ENCODE measurements at regions not wholly inside any gene's neighbourhood (a gene's known extent, or its start where the extent isn't known, plus 50 kb on each side); places are given as distances from the start of the nearest gene placed in this dataset.
"Not testable (repeated sequence)": the region's sequence is repeated elsewhere in the genome, so short reads cannot be mapped to it uniquely, and the experiment has no call there.

DNA sequence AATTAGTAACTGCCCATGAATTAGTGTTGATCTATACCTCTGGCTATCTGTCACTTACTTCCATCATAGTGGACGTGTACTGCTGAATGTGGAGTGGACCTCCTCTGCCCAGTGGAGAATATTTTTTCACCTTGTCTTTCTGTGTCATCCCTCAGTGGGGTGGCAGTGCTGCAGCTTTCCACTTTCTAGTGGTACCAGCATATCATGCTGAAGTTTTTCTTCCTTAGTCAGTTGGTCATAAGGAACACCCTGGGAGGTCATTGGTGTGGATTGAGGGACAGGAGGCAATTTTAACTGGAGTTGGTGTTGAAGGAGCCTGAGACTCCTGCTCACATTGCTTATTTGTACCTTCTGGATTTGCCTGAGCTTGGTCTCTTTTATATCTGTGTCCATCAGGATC, 151.7 kb upstream of the ANKH start:
- no peak for DNase-seq (ENCODE audit: low spot score)

DNA sequence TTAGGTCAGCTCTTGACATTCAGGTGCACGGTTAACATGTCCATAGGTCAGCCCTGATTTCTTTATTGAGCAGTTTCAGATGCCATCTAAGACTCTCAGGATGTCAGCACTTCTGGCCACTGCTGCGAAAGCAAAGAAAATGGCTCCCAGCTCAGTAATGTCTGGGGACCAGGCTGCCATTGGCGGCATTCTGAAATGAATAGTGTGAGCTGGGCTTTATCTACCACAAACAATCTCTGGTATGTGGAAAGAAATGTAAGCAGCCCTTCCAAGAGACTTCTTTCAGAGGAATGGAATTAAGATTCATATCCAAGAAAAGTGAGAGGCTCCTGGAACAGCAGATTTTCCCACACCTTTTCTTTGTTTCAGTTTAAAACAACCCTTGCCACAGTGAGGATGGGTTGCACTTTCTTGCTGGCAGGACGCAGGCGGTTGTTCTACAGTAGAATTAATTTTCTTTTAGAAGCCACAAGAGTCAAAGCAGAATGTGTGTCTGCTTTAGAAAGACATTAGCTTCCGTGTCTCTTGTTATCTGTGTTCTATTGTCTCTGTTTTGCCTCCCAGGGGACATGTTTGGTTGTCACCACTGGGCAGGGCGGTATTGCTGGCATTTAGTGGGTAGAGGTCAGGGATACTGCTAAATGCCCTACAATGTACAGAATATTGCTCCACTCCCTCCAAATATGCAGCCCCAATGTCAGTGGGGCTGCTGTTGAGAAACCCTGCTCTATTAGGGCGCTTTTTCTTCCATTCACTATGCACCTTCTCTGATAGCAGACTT, 149.9 kb upstream of the ANKH start:
- DNase-seq (ENCODE audit: low spot score) = peak; percentile 58

DNA sequence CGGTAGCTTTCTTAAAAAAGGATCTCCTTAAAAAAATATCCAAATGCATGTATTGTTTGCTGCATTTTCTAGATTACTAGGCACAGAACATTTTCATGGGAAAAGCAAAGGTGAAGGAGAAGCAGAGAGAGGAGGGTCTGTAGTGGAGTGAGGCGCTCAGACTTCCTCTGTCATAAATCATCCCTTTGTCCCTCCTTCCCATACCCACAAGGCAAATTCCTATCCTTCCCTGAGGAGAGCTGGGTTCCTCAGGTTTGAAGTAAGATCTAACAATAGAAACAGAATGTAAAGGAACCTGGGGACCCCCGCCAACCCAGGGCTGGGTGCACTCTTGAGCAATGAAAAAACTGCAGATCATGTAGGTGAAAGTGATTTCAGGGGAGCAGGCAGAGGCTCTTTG, 149.2 kb upstream of the ANKH start:
- no peak for DNase-seq (ENCODE audit: low spot score)

DNA sequence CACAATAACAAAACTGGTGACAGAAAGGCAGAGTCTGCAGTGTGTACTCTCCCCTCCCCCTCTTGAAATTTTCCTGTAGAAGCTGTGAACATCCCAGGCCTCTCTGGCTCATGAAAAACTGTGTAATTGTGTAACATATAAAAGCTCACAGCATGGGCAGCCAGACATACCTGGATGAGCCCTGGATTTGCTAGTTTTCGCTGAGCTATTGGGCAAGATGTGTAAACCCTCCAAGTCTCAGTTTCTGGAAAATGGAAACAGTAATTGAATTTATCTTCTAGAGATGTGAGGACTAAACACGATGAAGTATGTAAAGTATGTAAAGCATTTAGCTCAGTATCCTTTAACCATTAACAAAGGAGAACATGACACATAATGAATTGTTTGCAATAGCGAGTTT, 143.2 kb upstream of the ANKH start:
- DNase-seq (ENCODE audit: low spot score) = peak; percentile 79

DNA sequence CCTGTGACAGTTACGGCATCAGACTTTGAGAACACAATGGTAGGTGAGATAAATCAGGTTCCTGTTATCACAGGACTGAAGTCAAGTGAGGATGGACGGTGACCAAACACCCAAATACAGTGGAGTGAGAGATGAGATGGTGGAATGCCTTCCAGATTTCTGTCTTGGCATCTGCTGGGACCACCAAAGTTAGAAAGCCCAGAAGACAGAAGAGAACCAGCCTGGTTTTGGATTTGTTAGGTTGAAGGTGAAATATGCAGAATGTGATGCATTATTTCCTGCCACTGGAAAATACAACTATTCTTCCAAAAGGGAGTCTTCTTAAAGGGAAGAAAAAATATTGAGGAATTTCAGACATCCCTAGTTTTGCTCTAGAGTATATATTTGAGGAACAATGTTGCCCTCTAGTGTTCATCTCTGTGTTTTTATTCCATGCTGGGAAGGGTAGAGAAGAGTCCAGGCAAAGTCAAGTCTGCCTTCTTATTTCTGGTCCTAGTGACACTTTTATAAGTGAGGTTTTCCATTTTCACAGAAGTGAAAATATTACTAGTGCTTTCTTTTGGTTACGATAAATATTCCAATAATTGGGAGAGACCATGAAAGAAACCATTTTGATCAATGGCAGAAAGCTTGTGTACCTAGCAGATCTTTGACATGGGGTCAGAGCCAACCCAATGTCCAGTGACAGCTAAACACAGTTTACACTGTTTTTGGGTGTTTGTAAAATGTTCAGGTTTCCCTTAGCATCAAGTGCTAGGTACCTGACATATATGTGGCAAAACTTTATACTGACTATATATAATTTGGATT, 142.3 kb upstream of the ANKH start:
- peak; percentile 83 for DNase-seq (ENCODE audit: low spot score)

DNA sequence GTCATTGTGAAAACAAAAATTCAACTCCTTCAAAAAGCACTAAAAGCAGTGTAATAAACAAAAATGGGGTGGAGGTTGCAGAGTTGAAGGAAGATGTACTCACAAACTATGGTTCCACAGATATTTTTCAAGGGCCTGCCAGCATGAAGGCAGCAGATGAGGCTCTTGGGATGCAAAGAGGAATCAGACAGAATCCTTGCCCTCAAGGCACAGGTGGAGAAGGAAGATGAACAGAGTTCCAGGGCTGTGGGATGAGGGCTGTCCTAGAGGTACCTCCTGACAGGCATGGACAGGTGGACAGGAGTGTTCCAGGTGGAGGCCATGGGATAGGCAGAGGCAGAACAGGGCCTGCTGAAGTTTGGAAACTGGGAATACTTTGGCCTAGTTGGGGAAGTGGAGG, 140.5 kb upstream of the ANKH start:
- no peak for DNase-seq (ENCODE audit: low spot score)

DNA sequence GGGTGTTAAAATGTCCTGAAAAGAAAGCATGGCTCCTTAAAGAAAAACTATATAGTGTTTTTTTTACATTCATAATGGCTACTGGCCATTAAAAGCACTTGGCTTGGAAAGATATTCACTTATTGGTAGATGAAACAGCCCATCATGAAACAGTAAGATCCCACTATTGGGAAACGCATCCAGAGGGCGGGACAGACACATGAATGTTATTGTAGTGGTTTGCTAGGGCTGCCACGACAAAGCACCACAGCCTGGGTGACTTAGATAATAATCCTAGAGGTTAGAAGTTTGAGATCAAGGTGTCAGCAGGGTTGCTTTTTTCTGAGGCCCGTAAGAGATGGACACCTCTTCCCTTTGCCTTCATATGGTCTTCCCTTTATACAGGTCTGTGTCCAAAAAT, 139.4 kb upstream of the ANKH start:
- no peak for DNase-seq (ENCODE audit: low spot score)

DNA sequence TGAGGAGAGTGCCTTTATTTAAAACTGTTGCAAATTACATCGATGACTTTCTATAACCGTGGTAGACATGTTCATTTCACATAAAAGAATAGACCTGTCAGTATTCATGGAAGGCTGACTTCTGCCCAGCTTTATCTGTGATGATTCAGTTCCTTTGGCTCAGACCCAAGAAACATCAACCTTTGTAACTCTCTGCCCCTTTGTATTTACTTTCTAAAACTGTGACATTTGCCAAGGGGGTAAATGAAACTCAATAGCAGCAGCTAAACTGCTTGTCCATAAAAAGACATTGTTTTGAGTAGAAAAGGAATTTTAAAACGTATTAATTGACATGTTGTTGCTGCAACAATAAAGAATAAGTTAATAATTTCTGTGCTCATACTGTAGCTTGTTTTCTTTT, 137.8 kb upstream of the ANKH start:
- peak; percentile 73 for DNase-seq (ENCODE audit: low spot score)

DNA sequence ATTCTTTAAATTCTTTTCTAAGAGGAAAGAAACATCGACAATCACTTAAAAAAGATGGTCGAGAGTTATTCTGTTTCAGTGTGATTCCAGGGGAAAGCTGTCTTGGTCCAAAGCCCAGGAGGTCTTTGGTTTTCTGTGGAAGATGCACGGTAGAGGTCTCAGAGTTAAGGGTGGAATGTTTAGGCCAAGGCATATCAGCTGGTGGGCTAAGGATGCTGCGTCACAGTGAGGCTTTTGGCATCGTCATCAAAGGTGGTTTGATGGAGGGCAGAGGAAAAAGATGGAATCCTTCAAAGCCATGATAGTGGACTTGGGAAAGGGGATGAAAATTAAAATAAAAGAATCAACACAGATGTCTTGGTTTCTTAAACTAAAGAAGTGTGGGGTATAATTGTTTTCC, 137.3 kb upstream of the ANKH start:
- no peak for DNase-seq (ENCODE audit: low spot score)

DNA sequence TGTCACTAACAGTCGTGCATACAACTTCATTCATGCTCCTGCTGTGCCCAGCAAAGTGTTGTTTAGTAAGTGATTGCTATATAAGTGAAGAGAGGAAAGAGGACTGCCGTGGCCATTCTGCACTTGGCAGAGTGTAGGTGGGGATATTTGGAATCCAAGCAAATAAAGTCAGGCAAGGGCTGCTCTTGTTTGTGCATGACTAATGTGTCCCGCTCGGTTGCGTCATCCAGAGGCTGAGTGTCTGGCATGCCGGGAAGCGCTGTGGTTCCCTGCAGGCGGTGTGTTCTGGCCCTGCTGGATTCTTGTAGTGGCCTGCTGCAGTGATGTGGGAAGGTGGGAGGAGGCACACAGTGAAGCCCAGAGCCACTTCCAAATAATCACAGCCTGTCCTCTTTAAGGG, 136.9 kb upstream of the ANKH start:
- peak; percentile 92 for DNase-seq (ENCODE audit: low spot score)

DNA sequence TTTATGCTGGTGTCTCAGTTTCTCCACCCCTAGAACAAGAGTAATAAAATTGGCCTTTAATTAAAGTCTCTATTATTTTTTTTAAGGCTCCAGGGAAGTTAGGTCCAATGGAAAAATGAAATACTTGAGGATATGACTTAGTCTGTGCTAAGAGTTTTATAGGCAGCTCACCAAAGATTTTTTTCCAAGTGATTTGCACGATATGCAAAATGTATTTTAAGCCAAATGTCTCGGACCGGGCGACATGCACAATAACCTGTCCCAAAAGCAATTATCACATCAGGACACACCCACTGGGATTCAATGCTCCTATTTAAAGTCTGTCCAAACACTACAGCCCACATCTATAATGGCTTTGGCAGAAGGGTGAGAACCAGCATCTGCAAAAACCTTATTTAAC, 136.1 kb upstream of the ANKH start:
- no peak for DNase-seq (ENCODE audit: low spot score)

DNA sequence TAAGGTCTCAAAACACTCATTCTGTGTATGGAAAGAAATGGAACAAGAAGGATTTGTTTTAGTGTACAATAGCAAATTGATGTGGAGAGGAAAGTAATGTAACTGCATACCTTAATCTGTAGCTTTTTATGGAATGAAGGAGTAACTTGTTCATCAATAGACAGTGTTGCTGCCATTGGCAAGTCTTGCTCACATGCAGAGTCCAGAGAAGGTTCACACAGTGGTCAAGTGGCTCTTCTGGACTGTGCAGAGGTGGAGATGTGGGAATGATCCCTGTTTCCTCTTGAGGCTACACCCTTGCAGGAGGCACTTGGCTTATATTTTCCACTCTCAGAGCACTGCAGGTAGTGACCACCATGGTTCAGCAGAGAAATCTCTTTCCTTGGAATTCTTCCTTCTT, 132.9 kb upstream of the ANKH start:
- DNase-seq (ENCODE audit: low spot score) = no peak

DNA sequence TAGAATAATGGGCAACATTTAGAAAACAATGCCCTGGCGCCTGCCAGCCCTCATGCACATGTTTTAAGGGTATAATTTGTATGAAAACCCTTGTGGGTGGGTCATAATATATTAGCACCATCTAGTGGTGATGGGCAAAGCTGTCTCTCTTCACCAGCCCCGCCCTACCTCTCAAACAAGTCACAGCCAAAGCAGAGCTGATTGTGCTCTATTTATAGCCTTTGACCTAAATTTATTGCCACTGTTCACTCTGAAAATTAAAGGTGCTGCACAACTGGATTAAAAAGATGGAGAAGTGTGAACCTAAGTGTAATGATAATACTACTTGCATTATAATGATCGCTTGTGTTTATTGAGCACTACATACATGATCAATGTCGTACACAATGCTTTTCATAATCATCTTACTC, 131.9 kb upstream of the ANKH start:
- DNase-seq (ENCODE audit: low spot score) = peak; percentile 76

DNA sequence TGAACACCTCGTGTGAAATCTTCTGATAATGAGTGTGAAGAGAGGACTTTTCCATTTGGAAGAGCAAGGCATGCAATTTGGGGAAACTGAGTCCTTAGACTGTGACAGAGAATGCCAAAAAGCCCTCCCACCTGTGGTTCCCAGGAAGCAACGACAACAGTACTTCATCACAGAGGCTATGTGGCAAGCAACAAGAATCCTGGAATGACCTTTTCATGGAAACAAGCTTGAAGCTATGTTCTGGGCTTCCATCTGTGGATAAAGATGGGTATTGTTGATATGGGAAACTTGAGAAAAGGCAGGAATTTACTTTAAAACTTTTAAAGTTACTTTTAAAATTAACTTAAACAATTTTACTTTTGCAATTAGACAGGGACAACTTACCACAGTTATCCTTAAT, 131.2 kb upstream of the ANKH start:
- DNase-seq (ENCODE audit: low spot score) = no peak

DNA sequence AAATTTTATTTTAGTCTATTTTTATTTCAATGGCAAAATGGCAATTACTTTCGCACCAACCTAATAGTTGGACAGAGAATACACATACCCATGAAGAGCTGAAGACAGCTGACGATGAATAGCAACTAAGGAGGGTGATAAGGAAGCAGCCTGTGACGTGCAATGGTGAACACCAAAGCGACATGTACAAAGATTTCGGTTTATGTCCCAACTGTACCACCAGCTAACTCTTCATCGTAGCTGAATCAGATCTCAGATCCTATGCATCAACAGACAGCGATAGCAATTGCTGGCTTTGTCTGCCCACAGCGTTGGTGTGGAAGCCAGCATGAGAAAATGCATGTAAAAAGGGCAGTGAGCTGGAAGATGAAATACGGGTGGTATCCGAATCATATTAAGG, 130.6 kb upstream of the ANKH start:
- DNase-seq (ENCODE audit: low spot score) = no peak

DNA sequence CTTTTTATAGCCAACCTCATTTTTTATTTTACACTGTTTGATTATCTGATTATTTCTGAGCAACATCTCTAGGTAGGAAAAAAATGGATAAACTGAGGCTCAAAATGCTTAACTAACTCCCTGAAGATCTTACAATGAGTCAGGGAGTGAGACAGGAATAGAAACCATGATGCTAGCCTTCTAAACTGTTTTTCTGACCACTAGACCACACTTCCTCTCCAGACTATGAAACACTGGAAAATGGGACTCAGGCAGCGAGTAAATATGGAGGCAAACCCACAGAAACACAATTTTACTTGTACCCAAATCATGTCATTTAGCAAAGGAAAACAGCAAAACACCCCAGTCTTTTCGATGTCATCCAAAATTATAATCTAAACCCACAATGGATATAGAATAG, 129.9 kb upstream of the ANKH start:
- DNase-seq (ENCODE audit: low spot score) = no peak

DNA sequence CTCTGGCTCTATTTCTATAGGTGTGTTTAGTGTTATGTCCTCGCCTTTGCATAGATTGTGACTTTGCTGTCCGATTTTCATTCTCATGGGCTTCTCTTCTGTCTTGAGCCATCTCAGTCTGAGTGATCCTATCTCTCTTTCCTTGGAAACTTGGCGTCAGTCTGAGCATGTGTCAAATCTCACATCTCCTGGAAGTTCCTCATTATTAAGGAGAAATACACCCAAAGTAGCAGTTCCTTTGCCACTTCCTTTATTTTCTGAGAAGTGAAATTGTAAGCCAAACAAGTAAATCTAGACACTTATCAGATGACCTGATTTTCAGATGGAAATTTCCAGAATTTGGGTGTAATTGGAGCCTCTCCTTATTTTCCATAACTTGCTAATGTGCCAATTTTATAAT, 126.9 kb upstream of the ANKH start:
- no peak for DNase-seq (ENCODE audit: low spot score)

DNA sequence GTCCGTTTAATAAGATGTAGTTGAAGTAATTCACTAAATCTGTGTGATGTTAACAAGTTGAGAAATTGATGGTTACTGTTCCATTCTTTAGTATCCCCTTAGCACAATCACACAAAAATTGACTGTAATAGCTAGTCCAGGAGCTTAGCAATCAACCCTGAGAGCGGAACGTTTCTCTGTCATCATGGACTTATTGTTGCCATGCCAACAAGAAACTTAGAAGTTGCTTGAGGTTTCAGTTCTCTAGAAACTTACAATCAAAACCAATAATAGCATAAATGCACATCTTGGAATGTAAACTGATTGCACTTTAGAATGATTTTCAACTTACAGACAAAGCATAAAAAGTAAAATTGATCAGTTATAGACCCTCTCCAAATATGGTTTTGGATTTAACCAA, 125.4 kb upstream of the ANKH start:
- DNase-seq (ENCODE audit: low spot score) = no peak

DNA sequence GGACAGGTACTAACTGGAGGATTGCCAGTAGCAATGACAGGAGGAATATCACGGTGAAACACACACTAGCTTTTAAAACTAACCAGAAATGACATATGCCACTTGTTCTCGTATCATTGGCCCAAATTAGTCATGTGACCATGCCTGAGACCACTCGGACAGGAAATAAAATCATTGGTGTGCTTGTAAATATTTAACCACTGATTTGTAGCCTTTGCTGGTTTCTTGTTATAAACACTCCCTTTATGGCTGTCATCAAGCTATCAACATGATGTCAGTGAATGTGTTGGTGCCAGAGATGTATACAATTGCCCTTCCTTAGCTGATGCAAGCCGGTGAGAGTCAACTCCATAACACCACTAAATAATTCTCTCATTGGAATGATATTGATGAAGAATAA, 123.7 kb upstream of the ANKH start:
- DNase-seq (ENCODE audit: low spot score) = no peak

DNA sequence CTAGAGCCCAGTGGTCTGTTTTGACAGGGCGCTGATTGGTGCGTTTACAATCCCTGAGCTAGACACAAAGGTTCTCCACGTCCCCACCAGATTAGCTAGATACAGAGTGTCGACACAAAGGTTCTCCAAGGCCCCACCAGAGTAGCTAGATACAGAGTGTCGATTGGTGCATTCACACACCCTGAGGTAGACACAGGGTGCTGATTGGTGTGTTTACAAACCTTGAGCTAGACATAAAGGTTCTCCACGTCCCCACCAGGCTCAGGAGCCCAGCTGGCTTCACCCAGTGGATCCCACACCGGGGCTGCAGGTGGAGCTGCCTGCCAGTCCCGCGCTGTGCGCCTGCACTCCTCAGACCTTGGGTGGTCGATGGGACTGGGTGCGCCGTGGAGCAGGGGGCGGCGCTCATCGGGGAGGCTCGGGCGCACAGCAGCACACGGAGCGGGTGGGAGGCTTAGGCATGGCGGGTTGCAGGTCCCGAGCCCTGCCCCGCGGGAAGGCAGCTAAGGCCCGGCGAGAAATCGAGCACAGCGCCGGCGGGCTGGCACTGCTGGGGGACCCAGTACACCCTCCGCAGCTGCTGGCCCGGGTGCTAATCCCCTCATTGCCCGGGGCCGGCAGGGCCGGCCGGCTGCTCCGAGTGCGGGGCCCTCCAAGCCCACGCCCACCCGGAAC, 122.0 kb upstream of the ANKH start:
- not testable (repeated sequence) for DNase-seq (ENCODE audit: low spot score)

DNA sequence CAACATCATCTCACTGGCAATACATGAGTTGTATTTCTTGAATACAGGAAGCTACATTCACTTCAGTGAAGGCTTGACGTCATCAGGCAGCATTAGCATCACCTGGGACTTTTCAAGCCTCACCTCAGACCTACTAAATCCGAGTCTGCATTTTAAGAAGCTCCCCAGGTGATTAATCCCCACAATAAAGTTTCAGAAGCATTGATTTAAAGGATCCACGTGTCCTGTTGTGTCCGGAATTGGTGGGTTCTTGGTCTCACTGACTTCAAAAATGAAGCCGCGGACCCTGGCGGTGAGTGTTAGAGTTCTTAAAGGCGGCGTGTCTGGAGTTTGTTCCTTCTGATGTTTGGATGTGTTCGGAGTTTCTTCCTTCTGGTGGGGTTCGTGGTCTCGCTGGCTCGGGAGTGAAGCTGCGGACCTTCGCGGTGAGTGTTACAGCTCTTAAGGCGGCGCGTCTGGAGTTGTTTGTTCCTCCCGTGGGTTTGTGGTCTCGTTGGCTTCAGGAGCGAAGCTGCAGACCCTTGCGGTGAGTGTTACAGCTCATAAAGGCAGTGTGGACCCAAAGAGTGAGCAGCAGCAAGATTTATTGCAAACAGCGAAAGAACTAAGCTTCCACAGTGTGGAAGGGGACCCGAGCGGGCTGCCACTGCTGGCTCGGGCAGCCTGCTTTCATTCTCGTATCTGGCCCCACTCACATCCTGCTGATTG, 121.3 kb upstream of the ANKH start:
- not testable (repeated sequence) for DNase-seq (ENCODE audit: low spot score)

DNA sequence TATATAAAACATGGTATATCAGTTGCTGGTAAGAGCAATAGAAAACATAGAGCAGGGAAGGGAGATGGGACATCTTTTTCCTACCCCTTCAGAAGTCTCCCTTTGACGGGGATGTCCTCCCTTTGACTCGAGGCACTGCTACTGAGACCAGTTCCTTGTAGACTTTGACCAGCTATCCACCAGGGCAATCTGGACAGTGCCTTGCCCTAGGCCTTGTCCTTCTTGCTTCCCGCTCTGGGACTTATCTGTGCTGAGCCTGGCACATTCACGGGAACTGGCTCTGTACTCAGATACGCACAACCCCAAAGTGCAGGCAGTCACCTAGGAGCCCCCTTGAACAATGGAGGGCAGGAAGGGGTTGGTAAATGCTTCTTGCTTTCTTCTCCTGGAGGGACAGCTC, 116.6 kb upstream of the ANKH start:
- no peak for DNase-seq (ENCODE audit: low spot score)

All from umbilical cord (tissue), 1 donor.